ENCODE measurements at regions not wholly inside any gene's neighbourhood (a gene's known extent, or its start where the extent isn't known, plus 50 kb on each side); places are given as distances from the start of the nearest gene placed in this dataset.

GRCh38 chr6:163707387-163708355 lies 293.2 kb downstream of the QKI start:
- peak overlapping the region; percentile 71 to 90 (median 75) for H3K27ac ChIP-seq
- in situ Hi-C loops (cut with MboI; ENCODE audit: low sequenced_read_pairs in 4 of 4) = loop anchor here (10.0 to 25.0 kb wide), 4 partner anchors 245 to 405 kb away; no protein-coding TSS in a partner anchor
- H3K9me3 ChIP-seq = no peaks in the 10 kb centered on the region
- DNase-seq (no peak), ATAC-seq (peak in 1 of 2 donors; percentile 17)
- intact Hi-C loops (cut with DNase I; ENCODE audit: low total_unique reads) = no loop called here
- TF ChIP-seq POLR2A (IDR thresholded peaks at IDR 0.05) (no peak), CTCF (IDR thresholded peaks at IDR 0.05 in 4 of 5, conservative IDR thresholded peaks at IDR 0.05 in 1 of 5) (no peak)
- H3K4me3 ChIP-seq = no peak overlapping the region
- no peaks in the 10 kb centered on the region for H3K27me3 ChIP-seq
- H3K36me3 ChIP-seq = no peaks in the 10 kb centered on the region
- H3K4me1 ChIP-seq = peaks cover 58 to 64% of the 10 kb centered on the region in 2 donors

GRCh38 chr6:163706500-163707087 lies 292.1 kb downstream of the QKI start:
- Histone ChIP-seq H3K27ac (peak overlapping the region; percentile 71 to 90 (median 75)), H3K36me3 (no peaks in the 10 kb centered on the region), H3K27me3 (no peaks in the 10 kb centered on the region), H3K4me1 (peaks cover 51 to 54% of the 10 kb centered on the region in 2 donors), H3K9me3 (no peaks in the 10 kb centered on the region), H3K4me3 (no peak overlapping the region)
- intact Hi-C loops (cut with DNase I; ENCODE audit: low total_unique reads) (no loop called here), in situ Hi-C loops (cut with MboI; ENCODE audit: low sequenced_read_pairs in 4 of 4) (loop anchor here (10.0 to 25.0 kb wide), 4 partner anchors 244 to 406 kb away; no protein-coding TSS in a partner anchor)
- TF ChIP-seq CTCF (IDR thresholded peaks at IDR 0.05 in 4 of 5, conservative IDR thresholded peaks at IDR 0.05 in 1 of 5) = no peak
- no peak for TF ChIP-seq POLR2A (IDR thresholded peaks at IDR 0.05)
- ATAC-seq (peak; percentile 46 to 68), DNase-seq (peak; percentile 62 to 82)

GRCh38 chr6:163705923-163706322 lies 291.4 kb downstream of the QKI start:
- ATAC-seq (no peak), DNase-seq (no peak)
- peaks cover 46 to 47% of the 10 kb centered on the region in 2 donors for H3K4me1 ChIP-seq
- H3K4me3 ChIP-seq = no peak overlapping the region
- in situ Hi-C loops (cut with MboI; ENCODE audit: low sequenced_read_pairs in 4 of 4) (loop anchor here (10.0 to 25.0 kb wide), 4 partner anchors 244 to 406 kb away; no protein-coding TSS in a partner anchor), intact Hi-C loops (cut with DNase I; ENCODE audit: low total_unique reads) (no loop called here)
- H3K9me3 ChIP-seq = no peaks in the 10 kb centered on the region
- TF ChIP-seq CTCF (IDR thresholded peaks at IDR 0.05 in 4 of 5, conservative IDR thresholded peaks at IDR 0.05 in 1 of 5) = no peak
- TF ChIP-seq POLR2A (IDR thresholded peaks at IDR 0.05) = no peak
- no peaks in the 10 kb centered on the region for H3K27me3 ChIP-seq
- H3K27ac ChIP-seq = peak overlapping the region in 2 of 4 donors; percentile 11 to 72
- no peaks in the 10 kb centered on the region for H3K36me3 ChIP-seq

- no peaks in the 10 kb centered on the region for H3K27me3 ChIP-seq
- no peak overlapping the region for H3K27ac ChIP-seq
- H3K9me3 ChIP-seq = no peaks in the 10 kb centered on the region
- no peak overlapping the region for H3K4me3 ChIP-seq
- DNase-seq (no peak), ATAC-seq (no peak)
- H3K36me3 ChIP-seq = no peaks in the 10 kb centered on the region
- H3K4me1 ChIP-seq = peaks cover 14 to 15% of the 10 kb centered on the region in 2 donors
- intact Hi-C loops (cut with DNase I; ENCODE audit: low total_unique reads) = no loop called here
- in situ Hi-C loops (cut with MboI; ENCODE audit: low sequenced_read_pairs in 4 of 4) = loop anchor here (10.0 to 25.0 kb wide), 4 partner anchors 240 to 410 kb away; no protein-coding TSS in a partner anchor
- TF ChIP-seq CTCF (IDR thresholded peaks at IDR 0.05 in 4 of 5, conservative IDR thresholded peaks at IDR 0.05 in 1 of 5) (no peak), POLR2A (IDR thresholded peaks at IDR 0.05) (no peak)
Observed at GRCh38 chr6:163702736-163703135, 288.2 kb downstream of the QKI start.

All from gastrocnemius medialis (tissue), 4 donors.